GM23338 (cell line): ENCODE measurements at regions not wholly inside any gene's neighbourhood (a gene's known extent, or its start where the extent isn't known, plus 50 kb on each side); places are given as distances from the start of the nearest gene placed in this dataset.

Experiments used
- EZH2 ChIP-seq: fragments of 200-600 bp; sonication (generic); IDR thresholded peaks from one replicate; pipeline ENCODE4 v1.8.0; 2017; ENCODE audit warnings: antibody characterized with exemption, mild to moderate bottlenecking, low read depth; ENCODE audit not compliant: unreplicated experiment
- JUNB ChIP-seq: IDR thresholded peaks from one replicate; pipeline ENCODE4 v1.6.1; 2016; ENCODE audit warnings: antibody characterized with exemption; ENCODE audit not compliant: unreplicated experiment
- POLR2AphosphoS5 ChIP-seq: IDR thresholded peaks from 2 replicates; pipeline ENCODE4 v1.6.1; 2016; ENCODE audit warnings: antibody characterized with exemption, low read depth
- ZNF114 ChIP-seq: fragments of 250-450 bp; sonication (Bioruptor Pico); IDR thresholded peaks from 2 replicates; pipeline ENCODE4 v1.5.0; 2020; ENCODE audit warnings: mild to moderate bottlenecking, moderate library complexity
- TF ChIP-seq, protein P1 (sequence below), 2 experiments: fragments of 200-600 bp in 1 of 2; sonication (generic) in 1 of 2; conservative IDR thresholded peaks; 2 replicates each; pipeline versions ENCODE4 v1.5.1 to v1.6.1; 2016 to 2017; ENCODE audit warnings: antibody characterized with exemption in 2 of 2, low read depth in 2 of 2, mild to moderate bottlenecking in 2 of 2, moderate library complexity in 1 of 2
- TF ChIP-seq, protein P2 (sequence below): IDR thresholded peaks from one replicate; pipeline ENCODE4 v1.6.1; 2018; ENCODE audit warnings: antibody characterized with exemption; ENCODE audit not compliant: unreplicated experiment

DNA sequence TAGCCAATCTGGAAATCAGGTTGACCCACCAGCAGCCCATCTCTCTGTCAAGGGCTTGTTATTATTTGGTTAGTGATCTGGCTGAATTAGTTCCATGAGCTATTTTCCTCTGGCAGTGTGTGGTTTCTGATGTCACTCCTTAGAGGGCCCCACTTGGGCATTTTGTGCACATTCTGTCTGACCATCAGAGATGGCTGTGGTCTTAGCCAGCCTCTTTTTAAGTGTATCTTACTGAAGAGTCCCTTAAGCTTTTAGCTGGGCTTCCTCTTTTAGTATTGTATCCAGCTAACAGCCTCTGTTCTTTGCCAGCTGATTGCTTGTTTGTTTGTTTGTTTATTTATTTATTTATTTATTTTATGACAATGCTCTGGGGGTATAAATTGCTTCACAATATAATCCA is 951.1 kb upstream of the CNTNAP5 start:
- TF ChIP-seq, protein P1, sequence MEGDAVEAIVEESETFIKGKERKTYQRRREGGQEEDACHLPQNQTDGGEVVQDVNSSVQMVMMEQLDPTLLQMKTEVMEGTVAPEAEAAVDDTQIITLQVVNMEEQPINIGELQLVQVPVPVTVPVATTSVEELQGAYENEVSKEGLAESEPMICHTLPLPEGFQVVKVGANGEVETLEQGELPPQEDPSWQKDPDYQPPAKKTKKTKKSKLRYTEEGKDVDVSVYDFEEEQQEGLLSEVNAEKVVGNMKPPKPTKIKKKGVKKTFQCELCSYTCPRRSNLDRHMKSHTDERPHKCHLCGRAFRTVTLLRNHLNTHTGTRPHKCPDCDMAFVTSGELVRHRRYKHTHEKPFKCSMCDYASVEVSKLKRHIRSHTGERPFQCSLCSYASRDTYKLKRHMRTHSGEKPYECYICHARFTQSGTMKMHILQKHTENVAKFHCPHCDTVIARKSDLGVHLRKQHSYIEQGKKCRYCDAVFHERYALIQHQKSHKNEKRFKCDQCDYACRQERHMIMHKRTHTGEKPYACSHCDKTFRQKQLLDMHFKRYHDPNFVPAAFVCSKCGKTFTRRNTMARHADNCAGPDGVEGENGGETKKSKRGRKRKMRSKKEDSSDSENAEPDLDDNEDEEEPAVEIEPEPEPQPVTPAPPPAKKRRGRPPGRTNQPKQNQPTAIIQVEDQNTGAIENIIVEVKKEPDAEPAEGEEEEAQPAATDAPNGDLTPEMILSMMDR (conservative IDR thresholded peaks at IDR 0.05; ENCODE audit: low read depth in 2 of 2) = no peak
- TF ChIP-seq JUNB = no peak
- TF ChIP-seq POLR2AphosphoS5 = no peak
- no peak for TF ChIP-seq EZH2
- TF ChIP-seq, protein P2, sequence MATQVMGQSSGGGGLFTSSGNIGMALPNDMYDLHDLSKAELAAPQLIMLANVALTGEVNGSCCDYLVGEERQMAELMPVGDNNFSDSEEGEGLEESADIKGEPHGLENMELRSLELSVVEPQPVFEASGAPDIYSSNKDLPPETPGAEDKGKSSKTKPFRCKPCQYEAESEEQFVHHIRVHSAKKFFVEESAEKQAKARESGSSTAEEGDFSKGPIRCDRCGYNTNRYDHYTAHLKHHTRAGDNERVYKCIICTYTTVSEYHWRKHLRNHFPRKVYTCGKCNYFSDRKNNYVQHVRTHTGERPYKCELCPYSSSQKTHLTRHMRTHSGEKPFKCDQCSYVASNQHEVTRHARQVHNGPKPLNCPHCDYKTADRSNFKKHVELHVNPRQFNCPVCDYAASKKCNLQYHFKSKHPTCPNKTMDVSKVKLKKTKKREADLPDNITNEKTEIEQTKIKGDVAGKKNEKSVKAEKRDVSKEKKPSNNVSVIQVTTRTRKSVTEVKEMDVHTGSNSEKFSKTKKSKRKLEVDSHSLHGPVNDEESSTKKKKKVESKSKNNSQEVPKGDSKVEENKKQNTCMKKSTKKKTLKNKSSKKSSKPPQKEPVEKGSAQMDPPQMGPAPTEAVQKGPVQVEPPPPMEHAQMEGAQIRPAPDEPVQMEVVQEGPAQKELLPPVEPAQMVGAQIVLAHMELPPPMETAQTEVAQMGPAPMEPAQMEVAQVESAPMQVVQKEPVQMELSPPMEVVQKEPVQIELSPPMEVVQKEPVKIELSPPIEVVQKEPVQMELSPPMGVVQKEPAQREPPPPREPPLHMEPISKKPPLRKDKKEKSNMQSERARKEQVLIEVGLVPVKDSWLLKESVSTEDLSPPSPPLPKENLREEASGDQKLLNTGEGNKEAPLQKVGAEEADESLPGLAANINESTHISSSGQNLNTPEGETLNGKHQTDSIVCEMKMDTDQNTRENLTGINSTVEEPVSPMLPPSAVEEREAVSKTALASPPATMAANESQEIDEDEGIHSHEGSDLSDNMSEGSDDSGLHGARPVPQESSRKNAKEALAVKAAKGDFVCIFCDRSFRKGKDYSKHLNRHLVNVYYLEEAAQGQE = no peak
- TF ChIP-seq ZNF114 = no peak
